ENCODE measurements at regions not wholly inside any gene's neighbourhood (a gene's known extent, or its start where the extent isn't known, plus 50 kb on each side); places are given as distances from the start of the nearest gene placed in this dataset.
"Not testable (repeated sequence)": the region's sequence is repeated elsewhere in the genome, so short reads cannot be mapped to it uniquely, and the experiment has no call there.

- no peaks in the 10 kb centered on the region for H3K27me3 Mint-ChIP-seq
- DNase-seq: no peak
- CTCF ChIA-PET: no interaction called here
- no peaks in the 10 kb centered on the region for H3K4me1 Mint-ChIP-seq
- no peak overlapping the region for H3K4me3 Mint-ChIP-seq
- no peaks in the 10 kb centered on the region for H3K36me3 Mint-ChIP-seq (ENCODE audit: low read depth)
- no peak overlapping the region for H3K27ac Mint-ChIP-seq
- no peaks in the 10 kb centered on the region for H3K9me3 Mint-ChIP-seq
- POLR2A ChIA-PET: no interaction called here
Measured at GRCh38 chr4:100641336-100641735, 123.5 kb upstream of the EMCN start.

GRCh38 chr4:100635899-100636298, 118.1 kb upstream of the EMCN start:
- Mint-ChIP-seq H3K27ac (no peak overlapping the region), H3K4me1 (no peaks in the 10 kb centered on the region), H3K4me3 (no peak overlapping the region), H3K36me3 (ENCODE audit: low read depth) (no peaks in the 10 kb centered on the region), H3K27me3 (no peaks in the 10 kb centered on the region), H3K9me3 (no peaks in the 10 kb centered on the region)
- CTCF ChIA-PET: no interaction called here
- DNase-seq: no peak
- POLR2A ChIA-PET: no interaction called here

DNA sequence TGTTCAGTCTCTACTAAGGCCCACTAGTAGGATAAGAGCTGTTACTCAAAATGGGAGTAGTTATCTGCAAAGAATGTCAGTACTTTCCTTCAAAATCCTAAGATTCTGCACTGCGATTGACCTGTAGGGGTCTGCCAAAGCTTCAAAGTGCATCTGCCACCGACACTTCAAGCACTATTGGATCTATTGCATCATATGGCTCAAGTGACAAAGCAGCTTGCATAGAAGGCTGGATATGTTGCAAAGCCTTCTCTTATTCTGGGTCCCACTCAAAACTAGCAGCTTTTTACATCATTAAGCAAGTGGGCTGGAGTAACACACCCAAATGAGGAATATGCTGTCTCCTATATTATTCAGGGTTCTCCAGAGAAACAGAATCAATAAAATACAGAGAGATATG, 115.4 kb upstream of the EMCN start:
- ChIA-PET CTCF (no interaction called here), POLR2A (no interaction called here)
- no peaks in the 10 kb centered on the region for H3K36me3 Mint-ChIP-seq (ENCODE audit: low read depth)
- DNase-seq: no peak
- H3K27me3 Mint-ChIP-seq: no peaks in the 10 kb centered on the region
- no peaks in the 10 kb centered on the region for H3K4me1 Mint-ChIP-seq
- H3K4me3 Mint-ChIP-seq: no peak overlapping the region
- H3K27ac Mint-ChIP-seq: no peak overlapping the region
- no peaks in the 10 kb centered on the region for H3K9me3 Mint-ChIP-seq

- ChIA-PET POLR2A (no interaction called here), CTCF (no interaction called here)
- DNase-seq: no peak
- Mint-ChIP-seq H3K27ac (no peak overlapping the region), H3K36me3 (ENCODE audit: low read depth) (no peaks in the 10 kb centered on the region), H3K9me3 (no peaks in the 10 kb centered on the region), H3K4me3 (no peak overlapping the region), H3K27me3 (no peaks in the 10 kb centered on the region), H3K4me1 (no peaks in the 10 kb centered on the region)
Measured at GRCh38 chr4:100632163-100632562, 114.3 kb upstream of the EMCN start.

GRCh38 chr4:100631281-100631968, 113.6 kb upstream of the EMCN start:
- Mint-ChIP-seq H3K4me3 (no peak overlapping the region), H3K27me3 (no peaks in the 10 kb centered on the region), H3K9me3 (no peaks in the 10 kb centered on the region), H3K36me3 (ENCODE audit: low read depth) (no peaks in the 10 kb centered on the region), H3K27ac (no peak overlapping the region), H3K4me1 (no peaks in the 10 kb centered on the region)
- ChIA-PET POLR2A (no interaction called here), CTCF (no interaction called here)
- DNase-seq: no peak

- no peak overlapping the region for H3K4me3 Mint-ChIP-seq
- DNase-seq: no peak
- no peak overlapping the region for H3K27ac Mint-ChIP-seq
- ChIA-PET CTCF (no interaction called here), POLR2A (no interaction called here)
- no peaks in the 10 kb centered on the region for H3K36me3 Mint-ChIP-seq (ENCODE audit: low read depth)
- no peaks in the 10 kb centered on the region for H3K4me1 Mint-ChIP-seq
- H3K27me3 Mint-ChIP-seq: no peaks in the 10 kb centered on the region
- no peaks in the 10 kb centered on the region for H3K9me3 Mint-ChIP-seq
Measured at GRCh38 chr4:100630341-100630740, 112.5 kb upstream of the EMCN start.

- no peaks in the 10 kb centered on the region for H3K27me3 Mint-ChIP-seq
- CTCF ChIA-PET: no interaction called here
- no peak overlapping the region for H3K4me3 Mint-ChIP-seq
- H3K4me1 Mint-ChIP-seq: no peaks in the 10 kb centered on the region
- H3K27ac Mint-ChIP-seq: no peak overlapping the region
- no peak for DNase-seq
- no peaks in the 10 kb centered on the region for H3K9me3 Mint-ChIP-seq
- no peaks in the 10 kb centered on the region for H3K36me3 Mint-ChIP-seq (ENCODE audit: low read depth)
- POLR2A ChIA-PET: no interaction called here
Measured at GRCh38 chr4:100609810-100610209, 92.0 kb upstream of the EMCN start.

- H3K4me1 Mint-ChIP-seq; POLR2A ChIA-PET; CTCF ChIA-PET; H3K9me3 Mint-ChIP-seq; H3K4me3 Mint-ChIP-seq; H3K27me3 Mint-ChIP-seq; H3K27ac Mint-ChIP-seq; H3K36me3 Mint-ChIP-seq (ENCODE audit: low read depth); DNase-seq: not testable (repeated sequence)
Measured at GRCh38 chr4:100608651-100609050, 90.8 kb upstream of the EMCN start.

DNA sequence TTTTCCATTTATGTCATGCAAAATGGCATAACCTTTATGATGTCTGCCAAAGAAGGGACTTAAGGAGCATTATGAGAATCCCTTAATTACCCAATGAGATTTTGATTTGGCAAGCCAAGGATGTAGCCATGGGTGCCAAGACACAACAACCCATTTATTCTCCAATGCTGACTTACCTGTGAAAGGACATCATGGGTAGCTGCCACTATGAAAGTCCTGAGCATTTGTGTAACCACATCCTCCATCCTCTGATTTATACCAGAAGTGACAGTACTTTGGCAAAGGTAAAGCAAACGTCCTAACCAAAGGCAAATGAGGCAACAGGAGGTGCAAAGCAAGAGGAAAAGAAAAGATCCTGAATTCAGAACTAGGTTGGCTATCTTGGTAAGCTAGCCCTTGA, 87.3 kb upstream of the EMCN start:
- POLR2A ChIA-PET: no interaction called here

GRCh38 chr4:100593935-100594334, 76.1 kb upstream of the EMCN start:
- DNase-seq: no peak
- Mint-ChIP-seq H3K27me3 (peaks cover 10% of the 10 kb centered on the region), H3K4me1 (no peaks in the 10 kb centered on the region), H3K27ac (no peak overlapping the region), H3K36me3 (ENCODE audit: low read depth) (no peaks in the 10 kb centered on the region), H3K4me3 (no peak overlapping the region), H3K9me3 (no peaks in the 10 kb centered on the region)
- ChIA-PET POLR2A (no interaction called here), CTCF (no interaction called here)

More for the DNA sequence above, 87.3 kb upstream of the EMCN start:
- Mint-ChIP-seq H3K4me3 (no peak overlapping the region), H3K36me3 (ENCODE audit: low read depth) (no peaks in the 10 kb centered on the region), H3K27me3 (no peaks in the 10 kb centered on the region), H3K27ac (no peak overlapping the region), H3K9me3 (no peaks in the 10 kb centered on the region), H3K4me1 (no peaks in the 10 kb centered on the region)
- DNase-seq: no peak
- CTCF ChIA-PET: no interaction called here

- Mint-ChIP-seq H3K9me3 (no peaks in the 10 kb centered on the region), H3K36me3 (ENCODE audit: low read depth) (no peaks in the 10 kb centered on the region), H3K27me3 (peaks cover 10% of the 10 kb centered on the region), H3K4me3 (no peak overlapping the region), H3K27ac (no peak overlapping the region), H3K4me1 (no peaks in the 10 kb centered on the region)
- no peak for DNase-seq
- CTCF ChIA-PET: no interaction called here
- POLR2A ChIA-PET: no interaction called here
Measured at GRCh38 chr4:100591161-100591876, 73.5 kb upstream of the EMCN start.

DNA sequence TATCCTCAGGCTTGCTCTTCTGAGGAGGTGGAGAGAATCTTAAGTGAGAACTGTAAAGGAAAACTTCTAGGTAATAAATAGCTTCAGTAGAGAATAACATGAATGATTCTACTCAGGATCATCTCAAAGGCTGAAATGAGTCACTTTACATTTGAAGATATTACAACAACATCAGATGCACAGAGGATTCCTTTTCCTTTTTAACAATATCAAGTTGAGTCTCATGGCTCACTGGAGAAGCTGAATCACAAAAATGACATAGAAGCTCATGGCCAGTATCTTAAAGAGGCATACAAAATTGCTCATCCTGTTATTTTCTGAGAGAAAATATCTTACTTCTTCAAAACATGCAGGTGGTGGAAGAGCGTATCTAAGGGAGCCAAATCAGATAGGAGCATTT, 72.5 kb upstream of the EMCN start:
- ChIA-PET CTCF (no interaction called here), POLR2A (no interaction called here)
- H3K36me3 Mint-ChIP-seq (ENCODE audit: low read depth): no peaks in the 10 kb centered on the region
- H3K9me3 Mint-ChIP-seq: no peaks in the 10 kb centered on the region
- H3K4me3 Mint-ChIP-seq: no peak overlapping the region
- H3K27me3 Mint-ChIP-seq: peaks cover 10% of the 10 kb centered on the region
- DNase-seq: no peak
- H3K4me1 Mint-ChIP-seq: no peaks in the 10 kb centered on the region
- no peak overlapping the region for H3K27ac Mint-ChIP-seq

- H3K36me3 Mint-ChIP-seq (ENCODE audit: low read depth): no peaks in the 10 kb centered on the region
- ChIA-PET CTCF (no interaction called here), POLR2A (no interaction called here)
- peaks cover 8% of the 10 kb centered on the region for H3K27me3 Mint-ChIP-seq
- DNase-seq: no peak
- H3K4me3 Mint-ChIP-seq: no peak overlapping the region
- no peak overlapping the region for H3K27ac Mint-ChIP-seq
- H3K9me3 Mint-ChIP-seq: no peaks in the 10 kb centered on the region
- no peaks in the 10 kb centered on the region for H3K4me1 Mint-ChIP-seq
Measured at GRCh38 chr4:100588076-100588475, 70.3 kb upstream of the EMCN start.

GRCh38 chr4:100582146-100582545, 64.3 kb upstream of the EMCN start:
- CTCF ChIA-PET: no interaction called here
- DNase-seq: no peak
- Mint-ChIP-seq H3K27me3 (peaks cover 2% of the 10 kb centered on the region), H3K4me3 (no peak overlapping the region), H3K9me3 (no peaks in the 10 kb centered on the region), H3K4me1 (no peaks in the 10 kb centered on the region), H3K27ac (no peak overlapping the region), H3K36me3 (ENCODE audit: low read depth) (no peaks in the 10 kb centered on the region)
- POLR2A ChIA-PET: no interaction called here

Data from activated CD4-positive, alpha-beta memory T cell treated with anti-CD3 and anti-CD28 coated beads, Interleukin-2, amount 10 ng/mL, durations not matched to agents 7 days and 5 days (primary cell).